ENCODE measurements at regions not wholly inside any gene's neighbourhood (a gene's known extent, or its start where the extent isn't known, plus 50 kb on each side); places are given as distances from the start of the nearest gene placed in this dataset.

GRCh38 chr4:152156442-152156841 lies 379.4 kb downstream of the FBXW7 start:
- DNase-seq, result no peak

GRCh38 chr4:152155070-152155469 lies 380.8 kb downstream of the FBXW7 start:
- no peak for DNase-seq

- no peak for DNase-seq
Measured at GRCh38 chr4:152154433-152154832, 381.5 kb downstream of the FBXW7 start.

- no peak for DNase-seq
Measured at GRCh38 chr4:152153476-152154270, 382.2 kb downstream of the FBXW7 start.

GRCh38 chr4:152150214-152150613 lies 385.7 kb downstream of the FBXW7 start:
- DNase-seq, result no peak

- DNase-seq, result no peak
Measured at GRCh38 chr4:152149745-152150144, 386.1 kb downstream of the FBXW7 start.

- no peak for DNase-seq
Measured at GRCh38 chr4:152148057-152148456, 387.2 kb upstream of the GATB start.

- DNase-seq, result no peak
Measured at GRCh38 chr4:152146244-152146643, 385.4 kb upstream of the GATB start.

GRCh38 chr4:152143806-152144205 lies 383.0 kb upstream of the GATB start:
- no peak for DNase-seq

GRCh38 chr4:152138451-152138850 lies 377.6 kb upstream of the GATB start:
- DNase-seq, result no peak

GRCh38 chr4:152132776-152133175 lies 372.0 kb upstream of the GATB start:
- no peak for DNase-seq

- DNase-seq, result no peak
Measured at GRCh38 chr4:152128356-152128755, 367.5 kb upstream of the GATB start.

- no peak for DNase-seq
Measured at GRCh38 chr4:152126238-152126637, 365.4 kb upstream of the GATB start.

GRCh38 chr4:152118819-152119553 lies 358.2 kb upstream of the GATB start:
- no peak for DNase-seq

- DNase-seq, result no peak
Measured at GRCh38 chr4:152117933-152118507, 357.2 kb upstream of the GATB start.

GRCh38 chr4:152117520-152117919 lies 356.7 kb upstream of the GATB start:
- no peak for DNase-seq

GRCh38 chr4:152117054-152117453 lies 356.2 kb upstream of the GATB start:
- no peak for DNase-seq

GRCh38 chr4:152115794-152116193 lies 355.0 kb upstream of the GATB start:
- no peak for DNase-seq

- DNase-seq, result no peak
Measured at GRCh38 chr4:152115118-152115517, 354.3 kb upstream of the GATB start.

- DNase-seq, result no peak
Measured at GRCh38 chr4:152114562-152114961, 353.8 kb upstream of the GATB start.

- no peak for DNase-seq
Measured at GRCh38 chr4:152112887-152113286, 352.1 kb upstream of the GATB start.

- DNase-seq, result no peak
Measured at GRCh38 chr4:152112190-152112589, 351.4 kb upstream of the GATB start.

- DNase-seq, result no peak
Measured at GRCh38 chr4:152110780-152111179, 350.0 kb upstream of the GATB start.
